DND-41 (cell line): ENCODE measurements at regions not wholly inside any gene's neighbourhood (a gene's known extent, or its start where the extent isn't known, plus 50 kb on each side); places are given as distances from the start of the nearest gene placed in this dataset.

Experiments
- EZH2 ChIP-seq: IDR thresholded peaks from 3 replicates; pipeline ENCODE4 v1.6.1; 2012; ENCODE audit warnings: borderline replicate concordance, low read depth, mild to moderate bottlenecking, moderate library complexity, low read length, inconsistent platforms; ENCODE audit not compliant: severe bottlenecking
- TF ChIP-seq, protein P1 (sequence below): IDR thresholded peaks from 2 replicates; pipeline ENCODE4 v1.5.1; 2012; ENCODE audit warnings: borderline replicate concordance, low read length, moderate library complexity, mild to moderate bottlenecking; ENCODE audit not compliant: poor library complexity, severe bottlenecking; ENCODE audit errors: extremely low read depth

GRCh38 chr5:90173299-90174030, 236.1 kb downstream of the CETN3 start:
- TF ChIP-seq, protein P1, sequence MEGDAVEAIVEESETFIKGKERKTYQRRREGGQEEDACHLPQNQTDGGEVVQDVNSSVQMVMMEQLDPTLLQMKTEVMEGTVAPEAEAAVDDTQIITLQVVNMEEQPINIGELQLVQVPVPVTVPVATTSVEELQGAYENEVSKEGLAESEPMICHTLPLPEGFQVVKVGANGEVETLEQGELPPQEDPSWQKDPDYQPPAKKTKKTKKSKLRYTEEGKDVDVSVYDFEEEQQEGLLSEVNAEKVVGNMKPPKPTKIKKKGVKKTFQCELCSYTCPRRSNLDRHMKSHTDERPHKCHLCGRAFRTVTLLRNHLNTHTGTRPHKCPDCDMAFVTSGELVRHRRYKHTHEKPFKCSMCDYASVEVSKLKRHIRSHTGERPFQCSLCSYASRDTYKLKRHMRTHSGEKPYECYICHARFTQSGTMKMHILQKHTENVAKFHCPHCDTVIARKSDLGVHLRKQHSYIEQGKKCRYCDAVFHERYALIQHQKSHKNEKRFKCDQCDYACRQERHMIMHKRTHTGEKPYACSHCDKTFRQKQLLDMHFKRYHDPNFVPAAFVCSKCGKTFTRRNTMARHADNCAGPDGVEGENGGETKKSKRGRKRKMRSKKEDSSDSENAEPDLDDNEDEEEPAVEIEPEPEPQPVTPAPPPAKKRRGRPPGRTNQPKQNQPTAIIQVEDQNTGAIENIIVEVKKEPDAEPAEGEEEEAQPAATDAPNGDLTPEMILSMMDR, result no peak
- TF ChIP-seq EZH2, result no peak
